Liver (tissue), 8 donors: ENCODE measurements at regions not wholly inside any gene's neighbourhood (a gene's known extent, or its start where the extent isn't known, plus 50 kb on each side); places are given as distances from the start of the nearest gene placed in this dataset.

Experiments
- DNase-seq: peaks from one replicate; pipeline ENCODE4 v3.0.0-alpha.2; 2017; ENCODE audit warnings: low spot score
- H3K27ac ChIP-seq, 2 donors: one replicate each; pipeline ENCODE4 v1.7.0; 2013; ENCODE audit warnings: inconsistent platforms in 2 of 2, low read length in 2 of 2, control low read depth in 1 of 2, low read depth in 1 of 2, mild to moderate bottlenecking in 1 of 2
- H3K27me3 ChIP-seq, 4 donors: one replicate each; pipeline versions ENCODE4 v1.6.1 to v1.7.0; 2013; ENCODE audit warnings: low read length in 3 of 4, inconsistent platforms in 1 of 4, mild to moderate bottlenecking in 1 of 4, moderate library complexity in 1 of 4; ENCODE audit not compliant: control insufficient read depth in 4 of 4, insufficient read depth in 4 of 4
- H3K36me3 ChIP-seq, 4 donors: one replicate each; pipeline versions ENCODE4 v1.6.1 to v1.7.0; 2013; ENCODE audit warnings: low read length in 3 of 4, mild to moderate bottlenecking in 3 of 4, low read depth in 1 of 4, moderate library complexity in 1 of 4; ENCODE audit not compliant: control insufficient read depth in 4 of 4, insufficient read depth in 3 of 4
- H3K4me1 ChIP-seq, 4 donors: one replicate each; pipeline versions ENCODE4 v1.6.1 to v1.7.0; 2013; ENCODE audit warnings: low read length in 3 of 4, mild to moderate bottlenecking in 3 of 4, moderate library complexity in 1 of 4; ENCODE audit not compliant: control insufficient read depth in 4 of 4, insufficient read depth in 4 of 4
- H3K4me3 ChIP-seq, 3 donors: one replicate each; pipeline versions ENCODE4 v1.6.1 to v1.7.0; 2013; ENCODE audit warnings: low read length in 3 of 3, control low read depth in 1 of 3, low read depth in 1 of 3, mild to moderate bottlenecking in 1 of 3
- H3K9ac ChIP-seq, 2 donors: one replicate each; pipeline ENCODE4 v1.7.0; 2013; ENCODE audit warnings: low read length in 2 of 2, mild to moderate bottlenecking in 2 of 2, moderate library complexity in 2 of 2, control low read depth in 1 of 2, low read depth in 1 of 2
- H3K9me3 ChIP-seq, 4 donors: one replicate each; pipeline versions ENCODE4 v1.6.1 to v1.7.0; 2013; ENCODE audit warnings: low read length in 3 of 4; ENCODE audit not compliant: control insufficient read depth in 4 of 4
- ATF3 ChIP-seq: IDR thresholded peaks from 2 replicates; pipeline ENCODE4 v1.6.1; 2016; ENCODE audit warnings: antibody characterized with exemption
- CTCF ChIP-seq: fragments of 150-350 bp; IDR thresholded peaks from 2 replicates; pipeline ENCODE4 v1.5.1; 2017; ENCODE audit warnings: improper control_type of control experiment, low read depth, low read length; ENCODE audit not compliant: missing input control
- EGR1 ChIP-seq, 2 donors: IDR thresholded peaks; 2 replicates each; pipeline ENCODE4 v1.6.1; 2016 to 2018; ENCODE audit warnings: antibody characterized with exemption in 2 of 2, low read depth in 2 of 2
- FOXA1 ChIP-seq: IDR thresholded peaks from 2 replicates; pipeline ENCODE4 v1.6.1; 2016; ENCODE audit warnings: antibody characterized with exemption
- FOXA2 ChIP-seq: IDR thresholded peaks from 2 replicates; pipeline ENCODE4 v1.6.1; 2016; ENCODE audit warnings: antibody characterized with exemption
- GABPA ChIP-seq, 2 donors: IDR thresholded peaks in 1 of 2; conservative IDR thresholded peaks in 1 of 2; 2 replicates each; pipeline ENCODE4 v1.6.1; 2016; ENCODE audit warnings: antibody characterized with exemption in 2 of 2, mild to moderate bottlenecking in 1 of 2, moderate library complexity in 1 of 2
- HNF4A ChIP-seq, 2 donors: conservative IDR thresholded peaks; 2 replicates each; pipeline ENCODE4 v1.6.1; 2016; ENCODE audit warnings: antibody characterized with exemption in 2 of 2, mild to moderate bottlenecking in 2 of 2
- HNF4G ChIP-seq: IDR thresholded peaks from 2 replicates; pipeline ENCODE4 v1.6.1; 2016; ENCODE audit warnings: antibody characterized with exemption
- JUND ChIP-seq, 2 donors: IDR thresholded peaks; 2 replicates each; pipeline ENCODE4 v1.6.1; 2016; ENCODE audit warnings: antibody characterized with exemption in 2 of 2
- MAX ChIP-seq: IDR thresholded peaks from 2 replicates; pipeline ENCODE4 v1.6.1; 2016; ENCODE audit warnings: antibody characterized with exemption
- NR2F2 ChIP-seq: IDR thresholded peaks from 2 replicates; pipeline ENCODE4 v1.6.1; 2016; ENCODE audit warnings: antibody characterized with exemption
- RAD21 ChIP-seq, 2 donors: IDR thresholded peaks; 2 replicates each; pipeline ENCODE4 v1.6.1; 2016; ENCODE audit warnings: antibody characterized with exemption in 2 of 2, mild to moderate bottlenecking in 2 of 2
- REST ChIP-seq: IDR thresholded peaks from 2 replicates; pipeline ENCODE4 v1.6.1; 2016; ENCODE audit warnings: antibody characterized with exemption, mild to moderate bottlenecking
- RXRA ChIP-seq, 2 donors: IDR thresholded peaks; 2 replicates each; pipeline ENCODE4 v1.6.1; 2017 to 2018; ENCODE audit warnings: antibody characterized with exemption in 2 of 2, mild to moderate bottlenecking in 1 of 2
- SP1 ChIP-seq: IDR thresholded peaks from 2 replicates; pipeline ENCODE4 v1.6.1; 2018; ENCODE audit warnings: antibody characterized with exemption, mild to moderate bottlenecking
- TAF1 ChIP-seq: conservative IDR thresholded peaks from 2 replicates; pipeline ENCODE4 v1.6.1; 2016; ENCODE audit warnings: antibody characterized with exemption, mild to moderate bottlenecking
- YY1 ChIP-seq: IDR thresholded peaks from 2 replicates; pipeline ENCODE4 v1.6.1; 2016; ENCODE audit warnings: antibody characterized with exemption, mild to moderate bottlenecking
- ZBTB33 ChIP-seq: IDR thresholded peaks from 2 replicates; pipeline ENCODE4 v1.6.1; 2016; ENCODE audit warnings: antibody characterized with exemption
- WGBS: extraction: QIAGEN DNeasy Blood & Tissue Kit; methylation state at CpG from one replicate; pipeline ENCODE4 v1.1.7; 2013; 5-methylcytosine and 5-hydroxymethylcytosine counted together
- donor health status: healthy.
- donor health status: healthy.
- donor health status: healthy.
- donor health status: healthy.
- donor health status: healthy.

- no peak overlapping the region for H3K9ac ChIP-seq
- no peak for TF ChIP-seq RXRA (IDR thresholded peaks at IDR 0.05)
- no peak for TF ChIP-seq HNF4G
- peak; percentile 18 for TF ChIP-seq MAX
- peak; percentile 15 for TF ChIP-seq SP1
- TF ChIP-seq GABPA (IDR thresholded peaks at IDR 0.05 in 1 of 2, conservative IDR thresholded peaks at IDR 0.05 in 1 of 2): peak in 1 of 2 donors; percentile 23
- peak in 1 of 2 donors; percentile 21 for TF ChIP-seq JUND (IDR thresholded peaks at IDR 0.05)
- TF ChIP-seq NR2F2: peak; percentile 91
- 78% methylated on average over 12 of the region's 12 CpGs for WGBS
- no peaks in the 10 kb centered on the region for H3K36me3 ChIP-seq
- H3K9me3 ChIP-seq: no peaks in the 10 kb centered on the region
- DNase-seq: no peak
- H3K27ac ChIP-seq: peak overlapping the region; percentile 24 to 29
- no peaks in the 10 kb centered on the region for H3K27me3 ChIP-seq
- peaks cover 0 to 8% (median 5%) of the 10 kb centered on the region in 4 donors for H3K4me1 ChIP-seq
- H3K4me3 ChIP-seq: no peak overlapping the region
Observed at GRCh38 chr1:245091818-245092637, 62.8 kb upstream of the KIF26B start.

- WGBS: 95% methylated on average over 16 of the region's 16 CpGs
- peak overlapping the region in 1 of 2 donors; percentile 29 for H3K27ac ChIP-seq
- H3K9ac ChIP-seq: no peak overlapping the region
Observed at GRCh38 chr1:245091171-245091621, 63.6 kb upstream of the KIF26B start.

More at GRCh38 chr1:245091171-245091621, 63.6 kb upstream of the KIF26B start:
- Histone ChIP-seq H3K36me3 (peaks cover 0 to 2% (median 0%) of the 10 kb centered on the region in 4 donors), H3K9me3 (no peaks in the 10 kb centered on the region), H3K27me3 (no peaks in the 10 kb centered on the region), H3K4me1 (peaks cover 0 to 2% (median 2%) of the 10 kb centered on the region in 4 donors), H3K4me3 (no peak overlapping the region)
- no peak for DNase-seq
- TF ChIP-seq EGR1 (IDR thresholded peaks at IDR 0.05; ENCODE audit: low read depth in 2 of 2): no peak
- no peak for TF ChIP-seq TAF1
- TF ChIP-seq RXRA (IDR thresholded peaks at IDR 0.05): no peak
- TF ChIP-seq YY1: no peak
- no peak for TF ChIP-seq ATF3
- TF ChIP-seq RAD21 (IDR thresholded peaks at IDR 0.05): no peak
- no peak for TF ChIP-seq JUND (IDR thresholded peaks at IDR 0.05)
- TF ChIP-seq GABPA (IDR thresholded peaks at IDR 0.05 in 1 of 2, conservative IDR thresholded peaks at IDR 0.05 in 1 of 2): no peak
- TF ChIP-seq MAX: no peak
- no peak for TF ChIP-seq HNF4A (conservative IDR thresholded peaks at IDR 0.05)
- no peak for TF ChIP-seq FOXA1
- TF ChIP-seq REST: no peak
- no peak for TF ChIP-seq SP1
- no peak for TF ChIP-seq ZBTB33
- TF ChIP-seq CTCF: no peak
- TF ChIP-seq NR2F2: no peak
- no peak for TF ChIP-seq HNF4G
- TF ChIP-seq FOXA2: no peak
